GM12878 (cell line): ENCODE measurements at regions not wholly inside any gene's neighbourhood (a gene's known extent, or its start where the extent isn't known, plus 50 kb on each side); places are given as distances from the start of the nearest gene placed in this dataset.

Experiments
- BRCA1 ChIP-seq: IDR thresholded peaks from 2 replicates; pipeline ENCODE4 v1.6.1; 2011; ENCODE audit warnings: low read depth, low read length, improper control_type of control experiment
- CBX5 ChIP-seq: sonication (generic); IDR thresholded peaks from 2 replicates; pipeline ENCODE4 v1.6.1; 2016; ENCODE audit warnings: low read depth, moderate library complexity, mild to moderate bottlenecking, inconsistent platforms
- CTCF ChIP-seq, 3 experiments: IDR thresholded peaks in 2 of 3; conservative IDR thresholded peaks in 1 of 3; 2 replicates each; pipeline ENCODE4 v1.5.1; 2011; ENCODE audit warnings: low read depth in 3 of 3, low read length in 3 of 3, mild to moderate bottlenecking in 3 of 3, control low read depth in 2 of 3, moderate library complexity in 2 of 3, inconsistent platforms in 1 of 3, mixed read lengths in 1 of 3; ENCODE audit not compliant: control insufficient read depth in 2 of 3, insufficient read depth in 1 of 3; ENCODE audit errors: extremely low read depth in 1 of 3
- FOXM1 ChIP-seq: IDR thresholded peaks from 2 replicates; pipeline ENCODE4 v1.6.1; 2012; ENCODE audit warnings: low read depth, mild to moderate bottlenecking, inconsistent platforms, low read length, moderate library complexity
- MEF2B ChIP-seq: fragments of 450-650 bp; IDR thresholded peaks from 2 replicates; pipeline ENCODE4 v1.6.1; 2018; ENCODE audit warnings: mild to moderate bottlenecking, moderate library complexity; ENCODE audit not compliant: partially characterized antibody, poor library complexity, severe bottlenecking
- POLR2A ChIP-seq: IDR thresholded peaks from 2 replicates; pipeline ENCODE4 v1.6.1; 2011; ENCODE audit warnings: low read depth, mild to moderate bottlenecking, low read length
- REST ChIP-seq: IDR thresholded peaks from 2 replicates; pipeline ENCODE4 v1.6.1; 2012; ENCODE audit warnings: mild to moderate bottlenecking, low read depth, low read length
- SRF ChIP-seq, 2 experiments: IDR thresholded peaks; 2 replicates each; pipeline ENCODE4 v1.6.1; 2011; ENCODE audit warnings: low read depth in 2 of 2, low read length in 2 of 2, mild to moderate bottlenecking in 1 of 2, moderate library complexity in 1 of 2
- ZNF274 ChIP-seq: IDR thresholded peaks from one replicate; pipeline ENCODE4 v1.8.0; 2011; ENCODE audit not compliant: insufficient read length, insufficient read depth

GRCh38 chr3:41137686-41138111 lies 61.6 kb upstream of the CTNNB1 start:
- TF ChIP-seq MEF2B: no peak
- TF ChIP-seq CTCF (IDR thresholded peaks at IDR 0.05 in 2 of 3, conservative IDR thresholded peaks at IDR 0.05 in 1 of 3; ENCODE audit: control insufficient read depth in 2 of 3, extremely low read depth in 1 of 3, insufficient read depth in 1 of 3, low read depth in 3 of 3, low read length in 3 of 3): no peak
- TF ChIP-seq ZNF274: no peak
- no peak for TF ChIP-seq POLR2A
- no peak for TF ChIP-seq BRCA1
- TF ChIP-seq CBX5: no peak
- TF ChIP-seq SRF (IDR thresholded peaks at IDR 0.05; ENCODE audit: low read depth in 2 of 2, low read length in 2 of 2): no peak
- no peak for TF ChIP-seq REST
- TF ChIP-seq FOXM1: no peak
